HG03457 (cell line): ENCODE measurements at regions not wholly inside any gene's neighbourhood (a gene's known extent, or its start where the extent isn't known, plus 50 kb on each side); places are given as distances from the start of the nearest gene placed in this dataset.
"Not testable (repeated sequence)": the region's sequence is repeated elsewhere in the genome, so short reads cannot be mapped to it uniquely, and the experiment has no call there.

Source experiments
- ATAC-seq: cut with Tn5 transposase; IDR thresholded peaks from one replicate; pipeline ENCODE4 v1.9.1; 2021; ENCODE audit warnings: moderate number of reproducible peaks; ENCODE audit not compliant: unreplicated experiment

DNA sequence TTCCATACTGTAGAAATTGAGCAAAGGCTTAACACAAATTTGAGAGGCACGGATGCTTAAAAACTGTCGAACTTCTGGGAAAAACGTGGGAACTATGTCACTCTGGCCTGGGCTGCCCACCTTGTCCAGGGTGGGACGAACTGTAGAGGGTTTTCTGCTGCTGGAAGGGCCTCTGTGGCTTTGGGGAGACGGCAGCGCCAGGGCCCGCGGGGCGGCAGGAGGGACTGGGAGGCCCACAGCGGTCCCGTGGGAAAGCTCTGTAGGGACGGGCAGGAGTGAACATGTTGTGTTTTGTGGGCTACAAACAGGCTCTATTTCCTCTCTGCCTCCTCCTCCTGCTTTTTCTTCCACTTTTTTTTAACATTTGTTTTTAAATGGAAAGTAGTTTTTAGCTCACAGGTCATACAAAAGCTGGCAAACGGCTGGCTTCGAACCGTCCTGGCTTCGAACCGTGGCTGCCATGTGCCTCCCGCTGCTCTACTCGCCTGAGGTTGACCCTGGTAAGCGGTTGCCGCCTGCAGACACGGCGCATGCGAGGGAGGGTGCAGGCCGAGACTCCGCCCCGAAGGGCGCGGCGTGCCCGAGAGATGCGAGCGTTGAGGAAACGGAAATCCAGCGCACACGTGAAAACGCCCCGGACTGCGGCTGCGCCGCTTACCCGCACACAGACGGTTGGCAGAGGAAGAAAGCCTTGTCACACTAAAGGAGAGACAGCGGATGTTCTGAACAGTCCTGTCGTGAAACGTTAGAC lies 382.3 kb upstream of the ZFP42 start:
- no peak for ATAC-seq

DNA sequence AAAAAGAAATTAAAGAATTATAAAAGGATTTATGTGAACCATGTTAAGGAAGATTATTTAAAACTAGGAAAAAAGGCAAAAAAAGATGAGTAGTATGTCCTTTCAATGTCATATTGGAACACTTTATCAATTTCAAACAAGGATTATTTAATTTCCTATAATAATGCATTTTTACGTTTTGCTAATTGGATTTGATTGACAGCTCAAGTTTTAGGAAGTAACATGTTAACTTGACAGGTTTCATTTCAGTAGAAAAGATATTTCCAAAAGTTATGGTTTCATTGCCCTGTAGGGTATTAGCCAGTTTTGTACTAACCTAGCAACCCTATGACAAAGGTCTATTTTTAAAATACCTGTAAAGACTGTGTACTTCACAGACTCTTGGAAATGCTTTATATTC lies 379.6 kb upstream of the ZFP42 start:
- ATAC-seq: no peak

DNA sequence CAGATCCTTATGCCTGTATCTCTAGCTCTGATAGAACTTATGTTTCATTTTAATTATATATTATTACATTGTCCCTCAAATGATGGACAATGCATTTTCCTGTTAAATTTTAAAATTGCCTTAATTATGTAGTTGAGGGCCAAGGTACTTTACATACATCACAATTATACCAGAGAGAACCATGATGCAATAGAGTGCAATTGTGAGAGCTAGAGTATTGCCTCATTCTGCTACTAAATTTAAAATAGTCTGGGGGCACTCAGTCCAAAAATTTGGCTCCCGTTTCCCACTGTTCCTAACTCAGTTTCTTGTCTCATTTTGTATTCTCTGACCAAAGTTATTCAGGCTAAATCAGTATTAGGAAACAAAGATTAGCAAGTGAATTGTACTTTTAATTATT lies 378.5 kb upstream of the ZFP42 start:
- no peak for ATAC-seq

DNA sequence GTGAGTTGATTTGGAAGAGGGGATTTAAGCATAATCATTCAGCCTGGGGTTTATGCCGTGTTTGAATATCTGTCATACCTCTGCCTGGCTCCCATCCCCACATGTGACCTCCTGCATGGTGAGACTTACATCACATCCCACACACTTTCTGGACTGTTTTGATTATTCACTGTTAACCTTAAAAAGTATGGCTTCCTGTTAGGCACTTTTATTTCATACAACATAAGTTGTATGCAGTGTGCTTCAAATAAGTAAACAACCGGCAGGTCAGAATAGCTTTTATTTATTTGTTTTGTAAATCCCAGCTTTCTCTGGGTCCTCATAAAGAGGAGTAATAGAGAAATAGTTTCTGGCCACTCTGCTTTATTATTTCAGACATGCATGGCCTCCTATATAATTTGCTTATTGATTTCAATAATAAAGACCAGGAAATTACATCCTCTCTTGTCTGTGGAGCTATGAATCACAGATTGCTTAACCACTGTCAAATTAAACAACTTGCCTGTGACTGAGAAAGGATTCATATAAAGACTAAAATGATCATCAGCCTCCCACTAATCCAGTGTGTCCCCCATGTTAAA lies 376.8 kb upstream of the ZFP42 start:
- ATAC-seq: no peak

DNA sequence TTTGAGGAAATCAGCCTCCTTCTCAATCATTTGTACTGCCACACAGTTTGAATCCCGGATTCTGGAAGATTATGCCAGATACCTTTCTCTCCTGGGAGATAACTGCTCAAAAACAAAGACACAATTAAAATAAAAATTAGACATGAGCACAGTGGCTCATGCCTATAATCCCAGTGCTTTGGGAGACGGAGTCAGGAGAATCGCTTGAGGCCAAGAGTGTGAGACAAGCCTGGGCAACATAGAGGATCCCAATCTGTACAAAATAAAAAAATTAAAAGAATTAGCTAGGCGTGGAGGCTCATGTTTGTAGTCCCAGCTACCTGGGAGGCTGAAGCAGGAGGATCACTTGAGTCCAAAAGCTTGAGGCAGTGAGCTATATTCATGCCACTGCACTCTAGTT lies 376.3 kb upstream of the ZFP42 start:
- ATAC-seq: no peak

DNA sequence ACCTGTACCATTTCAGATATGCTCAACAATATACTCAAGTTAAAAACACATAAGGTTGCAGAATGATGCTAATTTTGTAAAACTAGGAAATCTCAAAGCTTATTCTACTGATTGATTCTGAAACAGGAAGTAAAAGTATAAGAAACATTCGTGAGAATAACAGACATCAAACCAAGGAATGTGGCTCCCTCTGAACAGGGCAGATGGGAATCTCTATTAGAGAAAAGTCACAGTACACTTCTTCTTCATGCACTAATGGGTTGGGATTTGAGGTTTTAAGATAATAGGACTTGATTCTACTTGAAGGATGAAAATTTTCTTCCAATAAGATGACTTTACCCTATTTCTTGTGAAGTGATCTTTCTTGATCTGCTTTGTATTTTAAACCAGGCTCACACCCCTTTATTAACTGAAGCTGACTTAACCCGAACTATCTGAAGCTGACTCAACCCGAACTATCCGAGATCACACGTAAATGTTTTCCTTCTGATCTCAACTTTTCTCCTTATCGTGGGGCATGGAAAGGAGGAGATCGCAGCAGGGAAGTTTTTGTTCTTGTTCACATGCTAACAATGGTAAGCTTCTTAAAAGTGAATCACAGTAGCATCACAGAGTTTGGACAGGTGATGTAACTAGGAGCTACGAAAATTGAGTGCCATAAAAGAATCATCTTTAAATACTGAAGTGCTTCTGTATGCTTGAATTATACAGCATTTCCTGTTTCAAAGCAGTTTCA lies 363.1 kb upstream of the ZFP42 start:
- ATAC-seq: no peak

DNA sequence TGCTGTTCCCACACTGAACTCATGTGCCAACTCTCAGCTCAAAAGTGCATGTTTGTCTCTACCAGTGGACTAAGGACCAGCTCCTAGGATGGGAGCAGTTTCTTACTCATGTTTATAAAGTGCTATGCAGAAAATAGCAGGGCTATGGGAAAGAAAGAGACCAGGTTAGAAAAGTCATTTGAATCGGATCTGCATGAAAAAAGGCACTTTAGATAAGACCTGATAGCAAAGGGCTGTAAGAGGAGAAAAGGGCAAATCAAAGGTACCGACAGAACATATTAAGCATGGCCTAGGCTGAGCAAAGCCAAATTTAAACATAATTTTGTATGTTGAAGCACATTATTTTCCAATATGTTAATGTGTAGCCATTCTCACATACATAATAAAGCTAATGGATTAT lies 362.3 kb upstream of the ZFP42 start:
- no peak for ATAC-seq

DNA sequence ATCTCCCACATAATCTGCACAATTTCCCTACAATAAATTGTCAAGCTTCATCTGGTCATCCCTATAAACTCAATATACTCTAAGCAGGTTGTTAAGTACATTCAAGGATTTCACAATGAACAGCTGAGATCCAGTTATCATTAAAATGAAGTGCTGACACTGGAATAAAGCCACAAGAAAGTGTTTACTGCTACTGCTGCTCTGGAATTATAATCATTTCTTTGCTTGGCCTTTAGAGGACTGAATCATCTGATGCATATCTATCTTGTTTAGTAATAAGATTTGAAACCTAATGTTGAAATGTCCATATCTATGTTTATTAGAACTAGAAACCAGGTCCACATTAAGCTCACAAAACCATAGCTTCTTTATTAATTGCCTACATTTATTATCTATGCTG lies 338.6 kb upstream of the ZFP42 start:
- no peak for ATAC-seq

DNA sequence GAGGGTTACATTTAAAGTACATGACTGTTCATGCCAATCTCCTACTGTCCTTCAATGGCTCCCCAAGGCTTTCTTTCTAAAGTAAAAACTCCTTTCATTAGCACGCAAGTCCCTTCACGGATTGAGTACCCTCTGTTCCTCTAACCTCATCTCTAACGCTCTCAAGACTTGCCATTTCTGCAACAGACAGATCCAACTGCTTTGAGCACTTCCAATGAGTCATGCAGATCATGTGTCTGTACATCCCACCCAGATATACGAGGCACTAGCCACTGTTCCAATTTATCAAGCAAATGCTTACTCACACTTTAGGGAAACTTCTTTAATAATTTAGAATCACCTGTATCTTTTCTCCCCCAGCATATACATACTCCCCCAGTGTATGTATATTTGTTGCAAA lies 332.5 kb upstream of the ZFP42 start:
- ATAC-seq: no peak

DNA sequence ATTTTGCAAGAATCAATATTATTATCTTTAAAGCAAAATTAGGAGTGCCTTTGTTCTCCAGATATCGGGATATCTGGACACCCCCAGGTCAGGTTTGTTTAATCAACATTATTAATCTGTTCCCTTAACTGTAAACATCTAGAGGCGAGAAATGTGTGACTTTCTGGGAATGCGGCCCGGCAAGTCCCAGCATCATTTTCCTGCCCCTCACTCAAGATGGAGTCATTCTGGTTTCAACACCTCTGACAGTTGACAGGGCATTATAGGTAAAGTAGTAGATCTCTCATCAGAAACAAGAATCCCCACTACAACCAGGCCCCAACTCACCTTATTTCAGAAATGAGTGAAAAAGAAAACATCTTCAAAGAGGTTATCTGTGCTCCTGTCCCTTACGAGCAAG lies 331.6 kb upstream of the ZFP42 start:
- no peak for ATAC-seq

DNA sequence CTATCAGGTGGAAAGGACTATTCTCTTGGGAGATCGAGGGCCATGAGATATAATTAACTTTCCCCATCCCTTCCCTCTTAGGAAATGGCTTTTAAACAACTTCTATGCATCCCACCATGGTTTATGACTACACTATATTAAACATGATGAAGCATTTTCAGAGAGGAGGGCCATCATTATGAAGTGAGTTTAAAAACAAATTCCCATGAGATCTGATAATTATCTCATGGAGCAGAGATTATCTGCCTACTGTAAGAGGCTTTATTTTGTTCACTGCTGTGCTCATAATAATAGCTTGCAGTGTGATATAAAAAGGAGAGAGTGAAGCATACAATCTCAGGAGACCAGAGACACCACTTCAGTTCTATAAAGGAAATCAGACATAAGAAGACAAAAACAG lies 330.5 kb upstream of the ZFP42 start:
- no peak for ATAC-seq

DNA sequence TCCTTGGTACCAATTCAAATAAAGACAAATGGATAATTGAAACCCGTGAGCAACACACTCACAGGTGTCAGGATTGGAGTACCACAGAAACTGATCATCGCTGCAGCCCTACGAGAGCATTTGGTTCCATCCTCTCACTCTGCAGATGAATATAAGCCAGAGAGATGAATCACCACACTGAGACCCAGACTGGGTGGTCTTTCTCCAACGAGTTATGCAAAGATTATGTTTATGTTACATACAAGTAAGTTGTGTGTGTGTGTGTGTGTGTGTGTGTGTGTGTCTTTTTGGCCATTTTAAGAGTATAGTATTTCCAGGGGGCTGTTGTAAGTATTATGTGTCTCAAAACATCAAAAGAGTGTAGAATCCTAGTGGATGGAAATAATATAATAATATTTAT lies 329.5 kb upstream of the ZFP42 start:
- ATAC-seq: no peak

DNA sequence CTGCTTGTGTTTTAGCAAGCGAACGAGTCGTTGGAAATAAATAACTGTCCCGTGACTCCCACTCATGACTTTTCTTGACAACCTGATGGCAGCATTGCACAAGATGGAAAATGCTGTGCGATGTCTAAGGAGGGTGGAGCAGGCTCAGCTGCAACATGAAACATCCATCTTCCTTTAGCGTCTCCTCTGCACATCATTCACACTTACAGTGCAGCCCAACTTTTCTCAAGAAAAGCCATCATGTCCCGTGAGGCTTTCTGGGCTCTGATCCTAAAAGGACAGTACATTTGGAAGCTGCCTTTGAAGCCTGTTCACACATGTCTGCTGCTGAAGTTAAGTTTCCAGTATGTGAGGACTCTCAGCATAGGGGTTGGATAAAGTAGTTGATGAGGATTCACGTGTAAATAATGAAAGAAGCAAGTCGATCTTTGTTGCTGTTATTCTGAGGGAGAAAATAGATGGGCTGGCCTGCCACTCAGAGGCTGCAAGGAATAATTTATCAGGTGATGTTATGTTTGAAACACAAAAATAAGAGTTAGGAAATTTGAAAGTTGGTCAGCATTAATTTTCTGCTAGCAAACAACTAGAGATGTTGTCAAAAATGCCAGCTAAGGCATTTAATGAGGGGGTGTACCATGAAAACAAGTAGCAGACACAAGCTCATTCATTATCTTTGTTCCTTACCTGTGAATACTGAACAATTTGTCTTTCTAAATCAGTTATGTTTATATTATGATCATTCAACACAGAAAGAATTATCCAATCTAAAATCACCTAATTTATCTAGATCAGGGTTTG lies 328.7 kb upstream of the ZFP42 start:
- ATAC-seq: no peak

DNA sequence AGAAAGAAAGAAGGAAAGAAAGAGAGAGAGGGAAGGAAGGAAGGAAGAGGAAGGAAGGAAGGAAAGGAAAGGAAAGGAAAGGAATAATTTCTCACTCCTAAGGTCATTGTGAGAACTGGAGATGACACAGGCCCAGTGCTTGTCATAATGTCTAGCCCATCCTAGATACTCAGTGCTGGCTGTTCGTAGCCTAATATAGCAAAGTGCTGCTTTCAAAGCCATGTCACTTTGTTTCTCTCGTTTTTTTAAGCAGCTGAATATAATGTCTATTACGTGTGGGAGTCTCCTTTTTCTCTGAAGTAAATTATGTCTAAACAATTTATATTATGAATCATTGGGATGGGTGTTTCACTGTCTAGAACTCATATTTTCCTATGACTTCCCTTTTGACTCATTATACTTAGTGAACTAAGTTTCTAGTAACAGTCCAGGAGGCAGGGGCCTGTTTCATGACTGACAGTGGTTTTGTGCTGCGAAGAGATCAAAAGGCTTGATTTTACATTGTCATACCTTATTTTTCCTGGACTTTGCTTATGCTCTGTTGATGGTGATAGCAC lies 327.0 kb upstream of the ZFP42 start:
- no peak for ATAC-seq

DNA sequence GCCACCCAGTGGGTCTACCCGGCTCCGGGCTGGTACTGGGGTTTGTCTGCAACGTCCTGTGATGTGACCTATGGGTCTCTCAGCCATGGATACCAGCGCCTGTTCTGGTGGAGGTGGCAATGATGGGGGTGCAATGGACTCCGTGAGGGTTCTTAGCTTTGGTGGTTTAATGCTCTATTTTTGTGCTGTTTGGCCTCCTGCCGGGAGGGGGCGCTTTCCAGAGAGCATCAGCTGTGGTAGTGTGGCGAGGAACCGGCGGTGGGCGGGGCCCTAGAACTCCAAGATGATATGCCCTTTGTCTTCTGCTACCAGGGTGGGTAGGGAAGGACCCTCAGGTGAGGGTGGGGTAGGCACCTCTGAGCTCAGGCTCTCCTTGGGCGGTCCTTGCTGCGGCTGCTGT lies 324.1 kb upstream of the ZFP42 start:
- ATAC-seq: not testable (repeated sequence)

DNA sequence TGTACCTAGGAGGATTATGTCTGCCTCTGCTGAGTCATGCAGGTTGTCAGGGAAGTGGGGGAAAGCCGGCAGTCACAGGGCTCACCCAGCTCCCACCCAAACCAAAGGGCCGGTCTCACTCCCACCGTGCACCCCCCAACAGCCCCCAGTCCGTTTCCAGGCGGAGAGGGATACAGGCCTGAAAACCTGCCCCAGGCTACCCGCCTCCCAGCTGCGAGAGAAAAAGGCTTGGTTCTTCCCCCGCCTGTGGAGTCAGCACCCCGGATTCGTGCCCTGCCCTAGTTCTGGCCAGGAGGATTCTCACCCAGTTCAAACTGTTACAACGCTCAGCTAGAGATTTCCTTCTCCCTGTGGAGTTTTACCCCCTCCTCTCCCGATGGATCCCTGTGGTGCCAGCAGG lies 323.6 kb upstream of the ZFP42 start:
- not testable (repeated sequence) for ATAC-seq

DNA sequence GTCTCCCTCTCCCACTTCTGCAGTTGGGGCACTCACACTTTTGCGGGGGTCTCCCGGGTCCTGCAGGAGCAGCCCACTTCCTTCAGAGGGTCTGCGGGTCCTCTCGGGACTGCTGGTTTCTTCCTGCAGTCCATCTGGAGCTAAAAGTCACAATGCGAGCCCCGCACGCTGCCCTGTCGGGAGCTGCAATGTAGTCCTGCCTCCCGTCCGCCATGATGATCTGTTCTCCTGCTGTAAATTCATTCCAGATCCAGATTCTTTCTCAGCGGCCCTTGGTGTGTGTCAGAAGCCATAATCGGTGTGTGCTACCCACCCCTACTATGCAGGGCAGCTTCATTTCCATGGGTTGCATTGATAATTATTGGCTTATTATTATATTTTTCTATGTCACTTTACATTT lies 323.0 kb upstream of the ZFP42 start:
- ATAC-seq: not testable (repeated sequence)

DNA sequence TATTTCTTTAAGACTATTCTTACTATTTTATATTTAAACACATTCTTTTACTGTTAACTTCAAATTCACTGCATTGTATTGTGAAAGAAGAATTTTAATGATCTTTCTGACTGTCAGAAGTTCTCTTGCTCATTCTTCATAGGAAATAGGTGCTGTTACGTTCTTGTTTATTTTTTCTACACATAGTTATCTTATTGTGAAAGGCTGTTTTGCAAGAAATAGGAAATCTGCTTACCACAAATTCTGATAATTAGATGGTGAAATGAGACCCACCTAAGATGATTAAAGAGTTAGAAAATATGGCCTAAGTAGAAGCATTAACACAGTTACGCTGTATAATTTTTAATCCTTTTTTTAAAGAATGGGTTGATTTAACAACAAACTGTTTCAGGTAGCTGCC lies 316.1 kb upstream of the ZFP42 start:
- no peak for ATAC-seq

DNA sequence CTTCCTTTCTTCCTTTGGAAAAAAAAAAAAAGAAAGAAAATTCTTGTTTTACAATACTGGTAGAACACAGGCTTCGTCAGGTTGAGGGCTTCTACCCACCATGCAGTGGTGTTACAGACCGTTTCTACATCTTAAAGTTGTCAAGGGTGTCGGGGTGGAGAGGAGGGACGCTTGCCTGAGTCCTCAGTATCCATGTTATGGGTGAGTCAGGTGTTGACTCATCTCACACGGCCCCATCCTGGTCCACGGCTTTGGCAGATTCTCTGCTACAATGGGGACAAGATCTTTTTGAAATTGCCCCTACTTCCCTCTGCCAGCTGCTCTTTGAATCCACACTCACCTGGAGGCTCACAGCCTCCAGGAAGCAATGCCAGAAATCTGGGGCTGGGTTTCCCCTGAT lies 310.3 kb upstream of the ZFP42 start:
- no peak for ATAC-seq

DNA sequence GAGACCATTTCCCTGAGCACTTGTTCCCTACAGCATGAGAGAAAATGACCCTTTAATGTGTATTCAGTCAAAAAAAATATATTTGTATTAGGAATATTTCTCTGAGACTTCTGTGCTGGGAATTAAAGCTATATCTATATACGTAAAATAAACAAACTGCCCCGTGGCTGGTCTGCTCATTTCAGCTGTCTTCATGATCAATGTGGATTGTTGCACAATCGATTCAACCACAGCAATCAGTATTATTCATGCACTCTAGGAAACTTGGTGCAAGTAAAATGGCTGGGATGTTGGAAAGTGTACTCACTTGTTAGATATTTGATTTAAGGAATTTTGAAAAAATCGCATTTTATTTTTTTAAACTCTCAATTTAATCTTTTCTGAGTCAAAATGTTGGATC lies 307.9 kb upstream of the ZFP42 start:
- ATAC-seq: no peak

DNA sequence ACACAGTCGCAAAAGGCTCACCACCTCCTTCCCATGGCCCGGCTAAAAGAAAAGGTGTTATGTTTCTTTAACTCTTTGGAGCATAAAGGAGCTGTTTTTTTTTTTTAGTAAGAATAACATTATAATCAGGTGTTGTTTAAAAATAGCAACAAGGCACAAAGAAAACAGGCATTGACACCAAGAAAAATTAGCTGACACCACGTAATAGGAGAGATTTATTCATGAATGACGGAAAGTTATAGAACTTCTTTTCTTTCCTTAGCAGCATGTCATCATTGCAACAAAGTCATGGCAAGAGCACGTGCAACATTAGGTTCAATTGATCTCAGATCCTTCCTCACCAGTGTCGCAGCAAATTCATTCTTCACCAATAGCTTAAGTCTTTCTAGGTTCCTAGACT lies 302.9 kb upstream of the ZFP42 start:
- no peak for ATAC-seq
